Activated CD4-positive, alpha-beta T cell treated with anti-CD3 and anti-CD28 coated beads for 1 hour (primary cell): ENCODE measurements at regions not wholly inside any gene's neighbourhood (a gene's known extent, or its start where the extent isn't known, plus 50 kb on each side); places are given as distances from the start of the nearest gene placed in this dataset.

Experiments
- DNase-seq: peaks from one replicate; pipeline ENCODE4 v3.0.0-alpha.2; 2020

DNA sequence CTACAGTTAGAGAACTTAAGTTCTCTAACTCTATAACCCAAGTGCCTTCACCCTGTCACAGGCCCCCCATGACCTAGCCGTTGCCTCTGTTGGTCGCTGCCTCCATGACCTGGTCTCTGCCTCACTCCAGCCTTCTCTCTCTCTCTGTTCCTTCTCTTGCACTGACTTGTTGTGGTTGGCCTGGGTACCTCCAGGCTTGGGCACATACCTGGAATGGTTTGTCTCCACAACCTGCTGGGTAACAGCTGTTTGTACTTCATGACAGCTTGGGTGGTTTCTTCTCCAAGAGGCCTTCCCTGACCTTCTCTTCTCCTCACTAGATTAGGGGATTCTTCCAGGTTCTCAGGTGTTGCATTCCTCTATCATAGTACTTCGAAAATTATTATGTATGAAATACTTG is 371.6 kb upstream of the USP24 start:
- DNase-seq = no peak

DNA sequence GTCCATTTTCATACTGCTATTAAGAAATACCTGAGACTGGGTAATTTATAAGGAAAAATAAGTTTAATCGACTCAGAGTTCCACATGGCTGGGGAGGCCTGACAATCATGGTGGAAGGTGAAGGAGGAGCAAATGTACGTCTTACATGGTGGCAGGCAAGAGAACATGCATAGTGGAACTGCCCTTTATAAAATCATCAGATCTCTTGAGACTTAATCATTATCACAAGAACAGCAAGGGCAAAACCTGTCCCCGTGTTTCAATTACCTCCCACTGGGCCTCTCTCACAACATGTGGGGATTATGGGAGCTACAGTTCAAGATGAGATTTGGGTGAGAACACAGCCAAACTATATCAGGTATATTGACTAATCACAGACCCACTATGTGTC is 370.2 kb upstream of the USP24 start:
- DNase-seq = no peak

DNA sequence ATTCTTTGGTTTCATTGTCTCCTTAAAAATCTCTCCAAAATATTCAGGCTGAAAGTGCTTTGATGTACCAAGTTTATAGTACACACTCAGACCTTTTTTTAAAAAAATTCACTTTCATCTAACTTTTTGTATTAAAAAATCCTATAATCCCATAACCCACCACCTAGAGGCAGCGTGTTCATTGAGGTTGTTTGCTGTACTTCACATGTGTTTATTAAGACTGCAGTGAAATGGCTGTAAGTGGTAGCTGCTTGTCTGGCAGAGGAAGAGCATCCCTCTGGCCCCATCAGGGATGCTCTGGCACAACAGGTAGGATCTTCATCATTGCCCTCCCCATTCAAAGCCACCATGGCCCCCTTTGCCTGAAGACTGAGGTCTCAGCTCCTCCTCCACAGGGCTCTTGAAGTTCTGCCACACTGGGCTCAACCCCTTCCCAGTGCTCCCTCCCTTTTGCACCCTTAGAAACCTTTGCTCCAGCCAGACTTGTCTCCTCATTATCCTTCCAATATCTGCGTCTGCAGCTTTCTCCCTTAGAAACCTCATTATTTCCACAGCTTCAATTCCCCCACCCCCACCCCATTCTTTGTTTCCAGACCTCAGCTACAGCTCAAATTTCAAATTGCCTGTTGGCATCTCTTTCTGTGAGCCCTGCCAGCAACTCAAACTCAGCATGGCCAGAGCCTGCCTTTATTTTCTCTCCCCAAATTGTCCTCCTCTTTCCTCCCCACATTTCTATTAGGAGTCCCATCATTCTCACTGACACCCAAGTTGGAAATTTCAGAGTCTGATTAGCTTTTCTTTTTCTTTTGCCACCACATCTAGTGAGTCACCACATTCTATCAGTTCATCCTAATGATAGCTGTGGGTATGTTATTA is 369.6 kb upstream of the USP24 start:
- DNase-seq = no peak

DNA sequence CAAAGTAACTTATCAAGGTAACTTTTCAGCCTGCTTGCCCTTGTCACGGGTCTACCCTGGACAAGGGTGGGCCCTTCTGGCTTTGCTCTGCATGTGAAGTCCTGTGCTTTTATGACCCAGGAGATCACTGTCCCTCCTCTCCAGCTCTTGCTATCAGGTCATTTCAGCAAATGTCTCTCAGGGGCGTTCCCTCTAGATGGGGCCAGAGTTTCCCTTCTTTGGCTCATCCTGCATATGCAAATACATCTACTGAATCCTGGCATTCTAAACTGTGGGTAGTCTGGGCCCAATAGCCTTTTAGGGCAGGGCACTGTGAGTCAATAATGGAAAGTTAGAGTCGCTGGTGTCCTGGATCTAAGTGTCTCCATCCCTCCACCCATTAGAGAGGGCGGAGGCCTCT is 366.9 kb upstream of the USP24 start:
- no peak for DNase-seq

DNA sequence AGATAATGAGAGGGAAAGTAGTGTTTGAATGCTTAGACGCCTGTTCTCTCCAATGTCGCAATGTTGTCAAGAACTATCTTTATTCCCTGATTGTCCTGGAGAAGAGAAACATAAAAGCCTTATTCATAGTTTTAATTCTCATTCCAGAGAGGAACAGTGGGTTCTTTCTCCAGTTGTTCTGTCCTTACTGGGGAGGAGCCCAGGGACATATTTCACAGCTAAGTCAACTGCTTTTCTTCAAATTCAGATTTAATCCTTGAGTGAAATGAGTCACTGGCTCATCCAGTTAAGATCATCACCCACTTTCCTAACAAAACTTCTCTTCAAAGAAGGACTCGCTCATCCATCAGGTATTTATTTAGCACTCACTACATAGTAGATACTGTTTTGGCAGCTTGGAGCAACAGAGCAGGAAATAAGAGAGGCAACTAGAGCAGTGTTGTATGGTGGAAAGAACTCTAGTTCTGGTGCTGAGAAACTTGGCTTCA is 365.7 kb upstream of the USP24 start:
- no peak for DNase-seq

DNA sequence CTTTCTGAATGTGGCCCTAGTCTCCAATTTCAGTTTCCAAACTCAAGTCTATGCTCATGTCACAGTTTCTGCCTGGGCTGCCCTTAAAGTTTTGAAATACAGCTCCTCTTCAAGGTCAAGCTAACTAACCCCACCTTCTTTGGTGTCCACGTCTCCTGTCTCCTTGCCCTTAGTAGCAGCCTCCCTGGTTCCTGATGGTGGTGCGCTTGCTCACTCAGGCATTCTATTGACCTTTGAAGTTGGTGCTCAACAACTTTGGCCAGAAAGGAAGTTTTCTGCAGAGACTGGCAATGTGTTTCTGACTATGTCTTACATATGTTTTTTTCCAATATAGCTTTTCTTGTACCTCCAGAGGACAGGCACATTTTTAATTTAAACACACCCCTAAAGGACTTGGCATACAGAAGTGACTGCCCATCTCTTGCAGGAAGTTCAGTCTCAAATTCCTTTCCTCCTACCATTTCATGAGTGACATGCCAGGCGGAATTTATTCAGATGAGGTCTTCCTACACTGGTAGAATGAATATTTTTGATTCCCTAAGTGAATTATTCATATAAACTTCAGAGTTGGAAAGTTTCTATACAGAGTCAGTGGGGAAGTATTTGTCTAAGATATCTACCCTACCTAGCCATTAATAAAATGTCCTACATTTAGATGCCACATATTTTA is 364.3 kb upstream of the USP24 start:
- DNase-seq = no peak

DNA sequence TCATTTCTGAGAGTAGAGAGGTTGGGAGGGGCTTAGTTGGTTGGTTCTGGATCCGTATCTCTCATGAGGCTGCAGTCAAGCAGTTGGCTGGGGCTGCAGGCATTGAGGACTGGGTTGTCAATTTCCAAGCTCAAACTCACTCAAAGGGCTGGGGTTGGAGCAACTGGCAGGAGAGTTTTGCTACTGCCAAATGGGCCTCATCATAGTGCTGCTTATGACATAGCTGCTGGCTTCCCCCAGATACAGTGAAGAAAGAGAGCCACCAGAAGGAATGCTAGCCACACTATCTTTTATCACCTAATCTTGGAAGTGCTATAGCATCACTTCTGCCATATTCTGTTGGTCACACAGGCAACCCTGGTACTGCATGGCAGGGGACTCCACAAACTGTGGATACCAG is 363.5 kb upstream of the USP24 start:
- no peak for DNase-seq

DNA sequence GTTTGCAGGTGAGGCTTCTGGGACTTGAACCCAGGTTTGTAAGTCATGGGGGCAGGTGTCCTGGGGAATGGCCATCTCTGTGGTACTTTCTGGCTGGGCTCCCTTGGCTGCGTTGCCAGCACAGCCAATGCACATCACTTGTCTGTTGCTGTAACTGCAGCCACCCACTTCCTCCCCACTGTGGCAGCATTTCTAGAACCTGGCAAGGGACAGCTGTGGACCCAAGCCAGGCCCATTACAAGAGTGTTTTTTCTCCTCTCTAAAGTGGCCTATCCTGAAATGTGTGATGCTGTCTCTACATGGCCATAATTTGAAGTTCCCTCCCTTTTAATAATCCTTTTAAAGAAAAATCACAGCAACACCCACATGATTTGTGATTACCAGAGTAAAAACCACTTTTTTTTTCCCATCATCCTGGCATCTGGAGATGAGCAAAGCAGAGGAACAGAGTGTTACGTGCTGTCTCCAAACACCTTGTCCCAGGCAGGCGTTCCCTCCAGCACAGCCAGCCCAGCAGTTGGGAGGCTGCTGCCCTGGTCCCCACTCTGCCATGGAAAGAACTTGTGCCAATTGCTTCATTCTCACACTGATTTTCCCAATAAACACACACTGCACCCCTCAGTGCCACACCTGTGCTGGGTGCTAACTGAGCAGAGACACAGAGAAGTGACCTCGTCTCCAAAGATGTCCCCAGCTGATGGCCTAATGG is 360.6 kb upstream of the USP24 start:
- DNase-seq = no peak

DNA sequence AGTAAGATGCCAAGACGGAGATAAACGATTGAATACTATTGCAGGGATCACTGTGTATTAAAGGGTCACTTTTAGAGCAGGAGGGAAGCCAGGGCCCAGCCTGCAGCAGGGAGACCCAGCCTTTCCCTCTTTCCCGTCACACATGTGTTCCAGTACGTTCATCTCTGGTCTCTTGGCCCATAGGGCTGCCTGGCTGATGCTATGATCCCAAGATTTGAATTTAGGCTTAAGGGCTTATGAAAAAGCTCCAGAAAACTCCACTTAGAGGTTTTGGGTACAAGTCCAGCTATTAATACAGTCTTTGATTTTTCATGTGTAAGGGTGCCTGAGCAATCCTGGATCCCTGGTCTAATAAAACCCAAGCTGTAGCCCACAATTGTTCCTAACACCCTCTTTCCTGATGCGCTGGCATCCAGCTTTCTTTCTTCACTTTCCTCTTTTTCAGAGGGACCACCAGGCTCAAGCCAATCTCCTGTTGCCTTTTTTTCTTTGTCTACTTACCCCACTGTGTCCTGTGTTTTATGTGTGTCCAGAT is 359.6 kb upstream of the USP24 start:
- no peak for DNase-seq

DNA sequence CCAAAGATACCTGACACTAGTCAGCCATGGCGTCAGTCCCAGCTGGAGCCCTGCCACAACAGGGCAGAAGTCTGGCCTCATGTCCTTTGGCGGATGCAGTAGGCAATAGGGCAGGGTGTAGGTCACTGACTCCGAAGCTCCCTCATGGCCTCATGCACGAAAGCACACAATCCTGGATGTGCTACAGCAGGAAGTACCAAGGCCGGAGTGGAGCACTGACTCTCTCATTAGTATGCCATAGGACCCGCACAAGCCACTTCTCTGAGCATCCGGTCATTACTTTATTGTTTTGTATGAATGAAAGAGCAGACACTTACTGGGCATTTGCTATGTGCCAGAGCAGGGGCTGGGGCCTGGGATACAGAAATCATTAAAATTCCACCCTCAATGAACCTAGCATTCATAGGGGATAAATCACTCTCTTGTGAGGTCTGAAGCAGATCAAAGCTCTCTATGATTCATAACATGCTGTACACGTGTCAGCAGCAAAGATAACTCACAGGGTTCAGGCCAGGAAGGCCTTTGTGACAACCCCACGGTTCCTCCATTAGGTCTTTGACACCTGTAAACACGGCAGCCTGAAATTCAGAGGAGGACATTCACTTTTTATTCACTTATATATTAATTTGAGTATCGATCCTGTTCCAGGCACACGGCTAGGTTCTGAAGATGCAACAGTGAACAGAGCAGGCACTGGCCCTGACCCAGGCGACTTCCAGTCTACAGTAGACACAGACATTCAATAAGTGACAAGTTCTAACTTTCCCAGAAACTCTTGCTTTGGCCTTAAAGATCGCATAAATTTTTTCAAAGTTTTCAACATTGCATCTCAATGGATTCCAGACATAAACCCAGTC is 357.9 kb upstream of the USP24 start:
- no peak for DNase-seq

DNA sequence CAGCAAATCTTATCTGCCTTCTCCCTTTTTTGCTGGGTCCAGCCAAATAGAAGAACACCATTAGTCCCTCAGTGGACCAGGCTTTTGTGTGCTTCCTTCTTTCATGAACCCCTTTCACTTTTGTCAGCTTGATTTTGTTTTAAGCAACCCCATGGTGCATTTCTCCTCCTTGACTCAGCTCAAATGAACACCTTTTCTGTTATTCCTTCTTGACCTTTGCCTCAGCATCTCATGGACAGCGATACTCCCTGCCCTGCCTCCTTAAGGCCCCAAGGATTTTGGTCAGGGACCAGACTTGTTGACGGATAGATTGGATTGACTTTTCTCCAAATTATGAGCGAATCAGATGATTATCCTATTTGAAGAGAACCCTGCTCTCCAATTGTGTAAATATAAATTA is 356.6 kb upstream of the USP24 start:
- DNase-seq = no peak

DNA sequence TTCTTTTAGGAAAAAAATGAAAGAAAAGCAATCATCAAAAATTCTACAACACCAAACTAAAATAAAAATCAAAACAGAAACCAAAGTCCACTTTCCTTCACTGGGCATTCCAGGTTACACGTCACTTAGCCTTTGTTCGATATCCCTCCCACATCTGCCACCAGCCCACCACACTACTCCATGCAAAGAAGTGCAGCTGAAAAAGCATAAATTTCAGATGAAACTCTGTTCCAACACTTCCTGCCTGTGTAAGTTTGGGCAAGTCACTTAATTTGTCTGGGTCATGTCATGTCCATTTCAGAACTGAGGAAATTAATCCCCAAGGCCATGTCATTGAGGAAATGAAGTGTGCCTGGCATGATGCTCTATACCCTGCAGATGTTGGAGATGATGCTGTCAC is 354.3 kb upstream of the USP24 start:
- DNase-seq = no peak

DNA sequence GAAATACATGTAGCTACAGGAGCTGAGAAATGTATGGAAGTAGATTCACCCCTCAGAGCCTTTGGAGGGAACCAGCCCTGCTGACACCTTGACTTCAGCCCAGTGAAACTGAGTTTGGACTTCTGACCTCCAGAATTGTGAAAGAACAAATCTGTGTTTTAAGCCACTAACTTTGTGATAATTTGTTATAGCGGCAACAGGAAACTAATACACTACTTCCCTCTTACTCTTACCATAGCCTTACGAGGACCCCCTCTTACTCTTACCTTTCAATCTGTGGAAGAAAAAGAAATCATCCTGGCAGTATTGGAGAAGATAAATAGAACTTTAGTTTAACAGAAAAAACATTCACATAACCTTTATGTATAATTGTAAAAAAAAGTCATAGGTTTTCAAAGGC is 353.6 kb upstream of the USP24 start:
- no peak for DNase-seq

DNA sequence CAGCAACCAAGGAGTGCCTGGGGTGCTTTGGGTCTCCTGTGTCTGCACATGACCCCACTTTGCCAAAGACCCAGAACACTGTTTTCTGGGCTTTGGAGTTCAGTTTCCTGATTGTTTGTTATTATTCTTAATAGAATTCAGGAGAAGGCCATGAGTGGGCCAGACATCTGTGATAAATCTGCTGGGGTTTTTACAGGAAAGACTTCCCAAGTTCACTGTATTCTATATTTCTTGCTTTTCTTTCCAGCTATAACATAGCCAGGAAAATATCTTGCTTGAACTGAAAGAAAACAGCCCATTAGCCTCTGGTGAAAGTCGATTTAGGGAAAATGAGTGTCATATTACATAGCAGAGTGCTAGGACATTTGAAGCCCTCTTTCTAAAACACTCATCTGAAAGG is 345.1 kb upstream of the USP24 start:
- no peak for DNase-seq

DNA sequence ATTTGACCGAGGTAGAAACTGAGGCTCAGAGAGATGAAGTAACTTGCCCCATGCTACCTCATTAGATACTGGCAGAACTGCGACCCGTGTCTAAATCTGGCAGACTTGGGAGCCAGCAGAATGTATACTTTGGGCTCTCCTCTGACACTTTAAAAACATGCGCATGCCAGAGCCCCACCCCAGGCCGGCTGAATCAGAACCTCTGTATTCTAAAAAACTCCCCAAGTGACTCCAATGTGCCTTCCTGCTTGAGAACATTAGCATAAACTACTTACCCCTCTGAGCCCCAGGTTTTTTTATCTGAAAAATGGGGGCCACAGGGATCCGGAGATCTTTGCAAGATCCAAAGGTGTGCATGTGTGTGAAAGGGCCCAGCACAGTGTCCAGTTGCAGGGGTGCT is 344.7 kb upstream of the USP24 start:
- no peak for DNase-seq

DNA sequence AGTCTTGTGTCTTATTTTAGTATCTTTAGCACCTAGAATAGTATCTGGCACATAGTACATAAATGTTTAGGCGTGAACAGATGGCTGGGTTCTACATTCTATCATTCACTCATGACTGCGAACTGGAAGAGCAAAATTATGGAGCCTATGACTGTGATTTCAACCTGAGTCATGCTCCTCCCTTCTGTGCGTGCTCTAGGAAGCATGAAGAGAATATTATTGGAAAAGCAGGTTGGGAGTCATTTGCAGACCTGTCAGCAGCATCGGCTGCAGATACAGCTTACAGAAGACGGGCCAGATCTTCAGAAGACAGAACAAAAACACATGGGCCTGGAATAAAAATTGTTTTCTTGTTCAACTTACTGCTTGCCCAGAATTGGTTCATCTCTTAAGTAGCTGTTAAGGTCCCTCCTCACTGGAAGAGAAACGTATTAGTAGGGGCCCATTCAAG is 344.0 kb upstream of the USP24 start:
- no peak for DNase-seq

DNA sequence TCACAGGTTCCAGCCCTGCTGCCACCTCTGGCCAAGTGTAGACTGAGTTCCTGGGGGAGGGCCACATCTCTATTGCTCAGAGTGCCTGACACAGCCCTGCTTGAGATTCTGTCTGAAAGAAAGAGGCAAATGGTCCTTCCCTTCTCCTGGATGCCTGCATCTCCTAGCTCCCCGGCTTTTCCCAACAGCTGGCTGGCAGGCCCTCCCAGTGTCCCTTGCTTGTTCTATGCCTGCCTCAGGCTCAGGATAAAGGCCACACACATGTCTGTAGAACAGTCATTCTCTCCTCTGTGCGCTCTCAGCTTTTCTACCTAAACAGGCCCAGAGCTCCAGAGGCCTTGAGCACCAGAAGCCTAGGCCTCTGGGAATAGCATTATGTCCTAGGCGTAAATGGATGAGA is 343.4 kb upstream of the USP24 start:
- no peak for DNase-seq

DNA sequence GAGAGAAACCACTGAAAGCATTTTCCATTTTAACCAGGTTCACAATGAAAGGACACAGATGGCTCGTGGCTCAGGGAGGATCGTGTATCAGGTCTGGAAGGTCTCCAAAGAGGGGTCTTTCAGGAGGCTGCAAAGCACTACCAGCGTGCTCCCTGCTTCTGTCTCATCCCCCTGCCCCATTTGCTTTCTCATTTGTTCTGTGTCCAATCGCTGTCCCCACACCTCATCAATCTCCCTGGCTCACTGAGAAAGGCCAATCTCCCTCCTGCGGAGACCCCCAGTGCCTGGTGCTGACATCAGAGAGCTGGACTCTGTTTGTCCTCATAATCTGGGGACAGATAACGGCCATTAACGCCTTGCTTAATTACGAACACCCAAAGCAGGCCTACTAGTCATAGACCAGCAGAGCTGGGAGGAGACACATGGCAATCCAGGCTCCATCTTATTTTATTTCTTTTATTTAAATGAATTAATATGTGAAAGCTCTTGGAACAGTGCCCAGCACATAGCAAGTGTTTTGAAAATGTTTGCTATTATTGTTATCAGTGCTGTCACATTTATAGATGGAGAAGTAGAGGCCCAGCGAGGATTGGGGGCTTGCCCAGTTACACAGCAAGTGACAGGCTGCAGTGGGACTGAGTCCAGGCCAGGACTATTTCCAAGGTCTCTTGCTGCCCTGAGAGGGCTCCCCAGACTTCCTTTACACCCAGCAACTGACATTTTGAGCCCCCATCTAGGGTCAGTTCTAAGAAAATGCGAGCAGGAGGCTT is 341.0 kb upstream of the USP24 start:
- no peak for DNase-seq

DNA sequence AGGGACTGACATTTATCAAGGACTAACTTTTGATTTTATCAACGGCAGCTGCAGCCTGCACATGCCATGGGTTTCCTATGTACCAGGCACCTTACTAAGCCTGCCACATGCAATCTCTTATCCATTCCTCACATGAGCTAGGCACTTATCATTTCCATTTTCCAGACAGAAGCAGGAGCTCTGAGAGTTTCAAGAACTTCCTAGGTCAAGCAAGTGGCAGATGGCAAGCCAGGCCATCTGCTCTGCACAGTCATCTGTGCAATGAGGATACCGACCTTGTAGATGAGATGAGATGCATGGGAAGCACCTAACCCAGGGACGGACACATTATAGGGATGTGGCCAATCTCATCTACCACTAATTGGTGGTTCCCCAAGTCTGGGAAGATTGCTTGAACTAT is 339.4 kb upstream of the USP24 start:
- DNase-seq = no peak

DNA sequence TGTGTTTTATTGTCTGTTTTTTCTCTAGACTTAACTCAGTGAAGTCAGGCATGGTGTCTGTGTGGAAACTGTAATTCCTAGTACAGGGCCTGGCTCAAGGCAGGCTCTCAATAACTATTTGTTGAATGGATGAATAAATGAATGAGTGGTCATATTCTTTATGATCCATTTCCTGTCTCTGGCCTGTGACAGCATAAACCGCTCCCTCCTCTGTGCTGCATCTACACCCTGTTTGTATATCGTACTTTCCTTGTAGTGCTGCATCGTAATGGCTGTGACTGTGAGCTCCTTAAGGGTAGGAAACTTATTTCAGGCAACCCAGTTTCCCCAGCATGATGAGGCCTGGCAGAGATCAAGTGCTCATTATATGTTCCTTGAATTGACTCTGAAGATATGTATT is 337.5 kb upstream of the USP24 start:
- DNase-seq = no peak

DNA sequence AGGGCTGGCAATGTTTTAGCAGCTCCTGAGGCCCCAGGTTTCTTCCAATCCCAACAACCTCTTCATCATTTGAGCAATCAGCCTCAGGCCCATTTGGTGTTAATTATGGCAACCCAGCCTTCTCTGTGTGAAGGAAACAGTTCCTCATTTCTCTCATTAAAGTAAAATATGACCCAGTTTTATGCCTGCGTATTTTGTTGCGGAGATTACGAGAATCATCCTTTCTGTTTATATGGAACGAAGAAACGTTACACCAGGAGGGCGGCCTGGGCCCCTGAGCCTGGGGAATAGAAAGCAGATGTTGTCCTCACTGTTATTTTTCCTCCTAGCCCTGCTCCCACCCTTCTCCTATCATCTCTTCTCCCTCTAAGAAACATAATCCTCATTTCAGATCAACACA is 332.2 kb upstream of the USP24 start:
- no peak for DNase-seq

DNA sequence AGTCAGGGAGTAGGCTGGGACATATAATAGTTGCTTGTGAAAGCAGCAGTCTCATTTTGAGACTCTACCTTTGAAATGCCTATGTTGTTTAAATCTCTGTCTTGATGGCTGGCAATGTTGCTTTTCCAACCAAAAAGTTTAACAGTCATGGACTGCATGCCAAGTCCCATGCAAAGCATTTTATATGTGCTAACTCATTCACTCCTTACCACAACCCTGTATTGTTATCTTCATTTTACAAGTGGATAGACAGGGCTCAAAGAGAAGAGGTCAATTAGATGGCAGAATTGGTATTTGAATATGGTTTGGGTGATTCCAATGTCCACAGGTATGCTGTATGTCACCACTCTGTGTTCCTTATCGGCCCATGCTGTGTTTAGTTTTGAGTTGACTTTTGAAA is 331.4 kb upstream of the USP24 start:
- DNase-seq = no peak
